ENCODE measurements at regions not wholly inside any gene's neighbourhood (a gene's known extent, or its start where the extent isn't known, plus 50 kb on each side); places are given as distances from the start of the nearest gene placed in this dataset.

DNA sequence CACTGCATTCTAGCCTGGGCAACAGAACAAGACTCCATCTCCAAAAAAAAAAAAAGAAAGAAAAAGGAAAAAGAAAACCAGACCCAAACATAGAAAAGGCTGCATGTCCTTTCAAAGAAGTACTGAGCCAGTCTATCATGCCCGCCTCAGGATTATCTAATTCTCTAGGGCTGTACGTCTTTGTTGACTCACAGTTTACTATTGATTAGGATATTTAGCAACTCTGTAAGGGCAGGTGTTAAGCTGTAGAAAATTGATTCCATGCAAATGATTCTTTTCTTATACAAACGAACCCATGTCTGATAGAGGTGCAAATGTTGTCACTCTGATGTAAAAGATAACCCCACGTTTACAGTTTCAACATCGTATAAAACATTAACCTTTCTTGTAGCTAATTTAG is 209.0 kb downstream of the TTLL2 start:
- 3% methylated on average over 5 of the region's 5 CpGs for WGBS (ENCODE audit: insufficient coverage, low coverage, missing lambda C conversion rate)
- H3K79me2 ChIP-seq (ENCODE audit: control insufficient read depth, insufficient read depth, low read length) = no peaks in the 10 kb centered on the region
- POLR2A ChIA-PET = no interaction called here
- no peaks in the 10 kb centered on the region for H3K4me1 ChIP-seq (replicated peaks in 1 of 2; ENCODE audit: control insufficient read depth in 2 of 2, insufficient read depth in 2 of 2, low read length in 2 of 2)
- H3K9ac ChIP-seq (ENCODE audit: insufficient read depth in 1 of 2, low read depth in 2 of 2, low read length in 2 of 2) = no peak overlapping the region
- DNase-seq (ENCODE audit: extremely low read depth in 1 of 4, low spot score in 3 of 4) = no peak
- H3K27ac ChIP-seq (ENCODE audit: extremely low read depth, low read depth, low read length) = no peak overlapping the region
- CTCF ChIA-PET (ENCODE audit: low intra/inter-chr PET ratio) = no interaction called here
- no peak overlapping the region for H3K4me3 ChIP-seq
- no peaks in the 10 kb centered on the region for H3K9me1 ChIP-seq (ENCODE audit: control insufficient read depth, insufficient read depth, low read length)
- H4K20me1 ChIP-seq (replicated peaks; ENCODE audit: control insufficient read depth, insufficient read depth, low read length) = no peaks in the 10 kb centered on the region
- no peak overlapping the region for H2AFZ ChIP-seq (ENCODE audit: low read depth, low read length)
- BruUV-seq (replicated peaks) = no TSS peak
- no peak for ATAC-seq
- intact Hi-C loops (cut with micrococcal nuclease) (no loop called here), in situ Hi-C loops (cut with MboI) (no loop called here)
- H3K9me3 ChIP-seq (replicated peaks; ENCODE audit: control insufficient read depth, insufficient read depth, low read depth, low read length) = no peaks in the 10 kb centered on the region
- no peak overlapping the region for H3K4me2 ChIP-seq (ENCODE audit: insufficient read depth, low read length)
- no peak for FAIRE-seq
- H3K36me3 ChIP-seq (ENCODE audit: control insufficient read depth, insufficient read depth, low read length) = no peaks in the 10 kb centered on the region
- TF ChIP-seq ZNF133 (CRISPR knock-in tag; IDR thresholded peaks at IDR 0.05) (no peak), RUNX1 (IDR thresholded peaks at IDR 0.05; ENCODE audit: low read depth) (no peak), ATF1 (CRISPR knock-in tag; IDR thresholded peaks at IDR 0.05) (no peak), ATF1 (tag; IDR thresholded peaks at IDR 0.05) (no peak), DACH1 (IDR thresholded peaks at IDR 0.05; ENCODE audit: partially characterized antibody) (no peak), DIDO1 (tag; IDR thresholded peaks at IDR 0.05; ENCODE audit: low read depth) (no peak), ZNF79 (CRISPR knock-in tag; IDR thresholded peaks at IDR 0.05; ENCODE audit: low read depth) (no peak), MTA1 (IDR thresholded peaks at IDR 0.05; ENCODE audit: borderline replicate concordance) (no peak), MAFF (IDR thresholded peaks at IDR 0.05; ENCODE audit: low read length) (no peak), KDM2B (CRISPR knock-in tag; IDR thresholded peaks at IDR 0.05) (no peak), SAFB2 (IDR thresholded peaks at IDR 0.05; ENCODE audit: borderline replicate concordance, low read depth, low read length, severe bottlenecking) (no peak), RB1 (IDR thresholded peaks at IDR 0.05; ENCODE audit: low read depth) (no peak), ASH1L (IDR thresholded peaks at IDR 0.05; ENCODE audit: borderline replicate concordance, low read depth, partially characterized antibody) (no peak), CBX2 (IDR thresholded peaks at IDR 0.05; ENCODE audit: insufficient read depth, low read length, poor library complexity, severe bottlenecking) (no peak), NCOA1 (IDR thresholded peaks at IDR 0.05; ENCODE audit: low read depth) (no peak)
- TF ChIP-seq, protein P1, sequence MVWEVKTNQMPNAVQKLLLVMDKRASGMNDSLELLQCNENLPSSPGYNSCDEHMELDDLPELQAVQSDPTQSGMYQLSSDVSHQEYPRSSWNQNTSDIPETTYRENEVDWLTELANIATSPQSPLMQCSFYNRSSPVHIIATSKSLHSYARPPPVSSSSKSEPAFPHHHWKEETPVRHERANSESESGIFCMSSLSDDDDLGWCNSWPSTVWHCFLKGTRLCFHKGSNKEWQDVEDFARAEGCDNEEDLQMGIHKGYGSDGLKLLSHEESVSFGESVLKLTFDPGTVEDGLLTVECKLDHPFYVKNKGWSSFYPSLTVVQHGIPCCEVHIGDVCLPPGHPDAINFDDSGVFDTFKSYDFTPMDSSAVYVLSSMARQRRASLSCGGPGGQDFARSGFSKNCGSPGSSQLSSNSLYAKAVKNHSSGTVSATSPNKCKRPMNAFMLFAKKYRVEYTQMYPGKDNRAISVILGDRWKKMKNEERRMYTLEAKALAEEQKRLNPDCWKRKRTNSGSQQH (CRISPR knock-in tag; IDR thresholded peaks at IDR 0.05) = no peak
- TF ChIP-seq, protein P2, sequence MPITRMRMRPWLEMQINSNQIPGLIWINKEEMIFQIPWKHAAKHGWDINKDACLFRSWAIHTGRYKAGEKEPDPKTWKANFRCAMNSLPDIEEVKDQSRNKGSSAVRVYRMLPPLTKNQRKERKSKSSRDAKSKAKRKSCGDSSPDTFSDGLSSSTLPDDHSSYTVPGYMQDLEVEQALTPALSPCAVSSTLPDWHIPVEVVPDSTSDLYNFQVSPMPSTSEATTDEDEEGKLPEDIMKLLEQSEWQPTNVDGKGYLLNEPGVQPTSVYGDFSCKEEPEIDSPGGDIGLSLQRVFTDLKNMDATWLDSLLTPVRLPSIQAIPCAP (CRISPR knock-in tag; IDR thresholded peaks at IDR 0.05; ENCODE audit: borderline replicate concordance) = no peak
- TF ChIP-seq, protein P3, sequence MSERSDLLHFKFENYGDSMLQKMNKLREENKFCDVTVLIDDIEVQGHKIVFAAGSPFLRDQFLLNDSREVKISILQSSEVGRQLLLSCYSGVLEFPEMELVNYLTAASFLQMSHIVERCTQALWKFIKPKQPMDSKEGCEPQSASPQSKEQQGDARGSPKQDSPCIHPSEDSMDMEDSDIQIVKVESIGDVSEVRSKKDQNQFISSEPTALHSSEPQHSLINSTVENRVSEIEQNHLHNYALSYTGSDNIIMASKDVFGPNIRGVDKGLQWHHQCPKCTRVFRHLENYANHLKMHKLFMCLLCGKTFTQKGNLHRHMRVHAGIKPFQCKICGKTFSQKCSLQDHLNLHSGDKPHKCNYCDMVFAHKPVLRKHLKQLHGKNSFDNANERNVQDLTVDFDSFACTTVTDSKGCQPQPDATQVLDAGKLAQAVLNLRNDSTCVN (CRISPR knock-in tag; IDR thresholded peaks at IDR 0.05) = no peak
- peaks cover 36% of the 10 kb centered on the region in 2 experiments for H3K27me3 ChIP-seq (ENCODE audit: control insufficient read depth in 2 of 2, insufficient read depth in 2 of 2, low read length in 2 of 2)
